Left hindlimb (tissue), 1 donor: ENCODE measurements at regions not wholly inside any gene's neighbourhood (a gene's known extent, or its start where the extent isn't known, plus 50 kb on each side); places are given as distances from the start of the nearest gene placed in this dataset.
"Not testable (repeated sequence)": the region's sequence is repeated elsewhere in the genome, so short reads cannot be mapped to it uniquely, and the experiment has no call there.

Experiments
- DNase-seq: peaks from one replicate; pipeline ENCODE4 v3.0.0-alpha.2; 2018

DNA sequence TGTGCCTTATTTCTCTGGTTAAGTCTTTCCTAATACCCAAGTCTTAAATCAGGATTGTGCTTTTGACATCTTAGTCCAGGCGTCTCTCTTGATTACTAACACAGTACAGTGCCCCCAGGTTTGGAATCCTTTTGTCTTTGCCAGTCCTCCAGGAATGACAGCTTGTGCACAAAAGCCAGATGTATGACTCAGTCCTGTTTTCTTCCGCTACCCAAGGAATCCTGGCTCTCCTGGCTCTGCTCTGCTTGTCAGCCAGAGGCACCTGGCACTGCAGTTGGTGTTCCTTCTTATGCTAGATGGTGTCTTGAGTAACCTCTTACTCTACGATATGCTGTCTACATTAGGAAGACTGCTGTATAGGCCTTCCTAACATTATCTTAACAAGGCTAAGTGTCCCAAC lies 728.2 kb upstream of the NECTIN3 start:
- no peak for DNase-seq

DNA sequence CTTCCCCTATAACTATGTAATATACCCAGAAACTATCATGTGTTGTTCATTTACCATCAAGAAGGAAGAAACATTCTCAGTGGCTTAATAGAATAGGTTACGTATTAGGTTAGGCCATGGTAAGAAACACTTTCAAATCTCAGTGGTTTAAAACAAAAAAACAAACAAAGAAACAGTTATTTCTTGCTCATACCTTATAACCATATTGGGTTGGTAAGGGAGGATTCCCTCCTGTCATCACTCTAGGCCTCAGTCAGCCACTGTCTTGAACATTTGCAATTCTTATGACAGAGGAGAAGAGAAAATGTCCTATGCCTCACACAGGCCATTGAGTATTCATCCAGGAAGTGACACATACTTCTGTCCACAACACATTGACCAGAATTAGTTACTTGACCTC lies 727.7 kb upstream of the NECTIN3 start:
- no peak for DNase-seq

DNA sequence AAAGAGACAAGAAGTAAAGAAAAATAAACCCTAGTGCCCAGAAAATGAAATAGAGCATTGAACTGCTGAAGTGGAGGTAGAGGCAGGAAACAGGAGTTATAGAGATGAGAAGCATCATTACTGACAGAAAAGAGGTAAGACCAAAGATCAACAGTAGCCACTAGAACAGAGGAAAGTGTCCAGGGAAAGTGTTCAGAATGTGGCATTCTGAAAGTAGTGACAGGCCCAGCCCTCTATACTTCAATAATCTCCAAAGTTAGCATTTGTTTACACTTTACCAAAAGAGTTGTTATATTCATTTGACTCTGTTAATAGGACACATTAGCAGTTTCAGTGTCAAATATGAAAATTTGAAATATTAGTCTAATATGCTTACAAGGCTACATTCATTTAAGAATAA lies 727.1 kb upstream of the NECTIN3 start:
- DNase-seq, result no peak

DNA sequence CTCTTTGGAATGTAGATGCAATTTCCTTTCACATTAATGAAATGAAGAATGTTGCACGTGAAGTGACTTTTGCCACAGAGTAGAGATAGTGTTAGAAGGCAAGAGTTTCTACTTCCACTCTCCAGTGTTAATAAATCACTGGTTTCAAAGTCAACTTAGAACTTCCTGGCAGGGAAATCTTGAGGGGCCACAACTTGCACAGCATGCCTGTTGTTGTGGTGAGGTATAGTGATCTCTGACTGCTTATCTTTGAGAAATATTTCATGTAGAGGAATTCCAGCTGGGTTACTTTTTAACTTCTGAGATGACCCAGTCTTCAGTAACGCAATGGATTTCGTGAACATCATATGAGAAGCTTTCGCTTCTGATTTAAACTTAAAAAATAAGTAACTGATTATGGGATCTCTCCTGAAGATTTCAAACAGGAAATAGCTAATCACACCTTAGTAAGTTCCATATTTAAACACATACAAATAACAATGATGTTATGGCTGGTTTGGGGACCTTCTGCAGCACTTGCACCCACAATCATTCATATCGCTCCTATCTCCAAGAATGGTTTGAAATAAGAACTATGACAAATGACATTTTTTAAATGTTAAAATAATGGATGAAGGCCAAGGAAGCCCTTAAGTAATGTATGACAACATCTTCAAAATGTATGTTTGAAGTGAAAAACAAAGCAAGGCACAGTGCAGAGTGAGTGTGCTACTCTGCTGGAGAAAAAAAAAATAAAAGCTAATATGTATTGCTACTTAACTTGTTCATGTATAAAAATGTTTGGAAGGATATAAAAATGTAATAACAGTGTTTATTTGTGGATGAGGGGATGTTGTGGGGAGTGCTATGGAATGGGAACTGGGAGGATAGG lies 726.5 kb upstream of the NECTIN3 start:
- no peak for DNase-seq

DNA sequence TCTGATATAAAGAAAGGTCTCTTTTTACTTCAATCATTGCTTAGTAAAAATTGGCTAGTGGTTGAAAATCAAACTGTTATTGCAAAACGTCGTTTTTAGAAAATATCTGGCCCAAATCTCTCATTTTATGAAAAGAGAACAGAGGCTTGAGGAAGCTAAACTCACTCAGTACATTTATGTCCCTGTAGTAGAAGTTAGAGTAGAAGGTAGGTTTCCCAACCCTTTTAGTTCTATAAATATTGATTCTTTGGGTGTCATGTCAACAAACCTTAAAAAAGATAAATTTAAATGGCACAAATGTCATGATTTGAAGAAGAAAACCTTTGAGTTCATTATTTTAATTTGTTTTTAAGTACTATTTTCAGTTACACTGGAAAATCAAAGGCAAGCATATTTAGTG lies 722.3 kb upstream of the NECTIN3 start:
- no peak for DNase-seq

DNA sequence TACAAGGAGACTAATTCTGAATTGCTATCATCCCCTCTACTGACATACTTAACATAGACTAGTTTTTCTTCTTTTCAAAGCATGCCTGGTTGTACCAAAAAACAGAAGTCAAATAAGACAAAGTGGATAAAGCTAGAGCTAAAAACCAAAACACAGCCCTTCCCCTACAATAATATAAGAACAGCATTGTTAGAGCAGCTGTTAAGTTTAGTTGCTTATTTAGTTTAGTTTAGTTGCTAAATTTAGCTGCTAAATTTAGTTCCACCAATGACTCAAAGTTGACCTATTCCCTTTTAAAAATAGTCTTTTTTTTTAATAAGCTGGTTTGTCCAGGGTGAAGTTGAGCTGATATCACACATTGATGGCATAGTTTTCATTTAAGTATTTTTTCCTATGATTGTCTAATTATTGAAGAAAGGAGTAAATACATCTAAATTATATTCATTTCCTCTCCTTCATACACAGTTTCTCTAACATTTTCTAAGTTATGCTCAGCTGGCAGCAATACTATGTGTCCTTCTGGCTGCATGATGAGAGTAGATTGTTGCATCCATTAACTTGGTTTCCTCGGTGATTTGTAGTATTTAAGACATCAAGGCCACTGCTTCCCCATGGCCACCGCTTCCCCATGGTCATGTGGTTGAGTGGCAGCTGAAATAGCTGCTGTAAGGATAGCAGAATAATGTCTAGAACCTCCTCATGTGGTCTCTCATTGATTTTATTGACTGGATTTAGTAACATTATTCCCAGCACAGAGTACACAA lies 718.6 kb upstream of the NECTIN3 start:
- no peak for DNase-seq

DNA sequence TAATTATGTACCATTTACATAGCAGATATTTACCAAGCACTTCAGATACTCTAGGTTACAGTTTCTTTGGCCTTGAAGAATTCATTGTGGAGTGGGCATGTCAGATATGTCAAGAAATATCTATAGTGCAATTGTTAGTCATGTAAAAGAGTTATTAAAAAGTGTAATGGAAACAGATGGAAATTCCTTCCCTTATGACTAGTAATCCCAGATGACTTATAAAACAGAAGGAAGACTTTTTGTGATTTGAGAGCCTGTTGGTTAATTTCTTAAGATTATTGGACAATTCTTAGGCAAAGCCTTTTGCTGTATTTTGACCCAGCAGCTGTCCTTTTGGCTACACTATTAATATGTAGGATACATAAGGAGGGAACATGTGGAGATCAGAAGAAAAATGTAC lies 708.9 kb upstream of the NECTIN3 start:
- DNase-seq, result no peak

DNA sequence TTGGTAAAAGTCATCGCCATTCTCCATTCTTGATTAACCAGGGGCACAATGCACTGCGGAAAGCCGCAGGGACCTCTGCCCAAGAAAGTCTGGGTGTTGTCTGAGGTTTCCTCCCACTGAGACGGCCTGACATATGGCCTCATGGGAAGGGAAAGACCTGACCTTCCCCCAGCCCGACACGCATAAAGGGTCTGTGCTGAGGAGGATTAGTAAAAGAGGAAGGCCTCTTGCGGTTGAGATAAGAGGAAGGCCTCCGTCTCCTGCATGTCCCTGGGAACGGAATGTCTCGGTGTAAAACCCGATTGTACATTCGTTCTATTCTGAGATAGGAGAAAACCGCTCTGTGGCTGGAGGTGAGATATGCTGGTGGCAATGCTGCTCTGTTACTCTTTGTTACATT lies 704.3 kb upstream of the NECTIN3 start:
- DNase-seq, result not testable (repeated sequence)

DNA sequence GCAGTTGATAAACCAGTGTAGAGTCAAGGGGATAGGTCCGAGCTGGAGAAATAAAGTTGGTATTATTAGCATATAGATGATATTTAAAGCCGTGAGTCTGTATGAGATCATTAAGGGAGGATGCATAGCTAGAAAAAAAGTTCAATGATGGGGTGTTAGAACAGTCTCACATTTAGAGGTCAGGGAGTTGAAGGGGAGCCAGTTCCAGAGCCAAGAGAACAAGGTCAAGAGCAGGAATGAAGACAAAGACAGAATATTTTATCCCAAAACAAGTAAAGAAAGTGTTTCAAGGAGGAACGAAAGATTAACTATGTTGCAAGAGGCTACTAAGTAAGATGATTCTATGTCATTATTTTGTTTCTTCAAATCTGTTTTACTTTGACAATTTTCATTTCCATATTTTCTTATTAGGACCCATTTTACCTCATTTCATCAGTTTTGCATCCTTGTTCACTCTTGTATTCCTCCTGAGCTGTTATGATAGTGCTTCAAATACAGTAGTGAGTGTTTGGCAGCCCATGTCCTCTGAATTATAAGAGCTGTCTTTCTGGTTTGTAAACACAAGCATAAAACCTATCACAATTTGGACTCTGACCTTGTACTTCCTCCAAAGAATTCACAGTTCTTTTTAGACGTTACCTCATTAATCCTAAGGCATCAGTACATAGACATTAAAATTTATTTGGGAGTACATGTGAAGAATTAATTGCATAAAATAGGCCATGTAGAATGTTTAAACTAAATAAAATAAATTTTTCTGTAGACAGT lies 695.7 kb upstream of the NECTIN3 start:
- no peak for DNase-seq

DNA sequence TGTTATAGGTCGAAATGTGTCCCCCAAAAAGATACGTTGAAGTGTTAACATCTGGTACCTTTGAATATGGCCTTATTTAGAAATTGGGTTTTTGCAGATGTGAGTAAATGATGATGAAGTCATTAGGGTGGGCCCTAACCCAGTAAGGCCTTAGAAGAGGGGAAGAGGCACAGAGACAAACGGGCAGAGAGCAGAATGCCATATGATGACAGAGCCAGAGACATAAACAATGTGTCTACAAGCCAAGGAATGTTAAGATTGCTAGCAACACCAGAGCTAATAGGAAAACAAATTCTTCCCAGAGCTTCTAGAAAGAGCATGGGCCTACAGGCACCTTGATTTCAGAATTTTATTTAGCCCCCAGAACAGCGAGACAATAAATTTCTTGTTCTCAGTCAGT lies 693.1 kb upstream of the NECTIN3 start:
- DNase-seq, result no peak

DNA sequence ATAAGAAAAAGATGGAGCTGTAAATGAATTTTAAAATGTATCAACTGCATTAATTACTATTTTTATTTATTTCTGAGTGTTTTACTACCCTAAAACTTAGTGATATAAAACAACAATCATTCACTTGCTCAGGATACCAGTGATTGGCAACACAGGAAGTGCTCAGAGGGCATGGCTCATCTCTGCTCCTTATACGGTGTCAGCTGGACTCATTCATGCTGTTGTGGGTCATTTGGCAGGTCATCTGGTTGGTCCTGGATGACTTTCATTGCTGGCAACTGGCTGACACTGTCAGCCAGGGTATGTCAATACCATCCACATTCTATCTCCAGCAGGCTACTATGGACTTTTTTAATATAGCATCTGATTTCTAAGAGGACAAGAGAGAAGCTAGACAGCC lies 689.6 kb upstream of the NECTIN3 start:
- no peak for DNase-seq

DNA sequence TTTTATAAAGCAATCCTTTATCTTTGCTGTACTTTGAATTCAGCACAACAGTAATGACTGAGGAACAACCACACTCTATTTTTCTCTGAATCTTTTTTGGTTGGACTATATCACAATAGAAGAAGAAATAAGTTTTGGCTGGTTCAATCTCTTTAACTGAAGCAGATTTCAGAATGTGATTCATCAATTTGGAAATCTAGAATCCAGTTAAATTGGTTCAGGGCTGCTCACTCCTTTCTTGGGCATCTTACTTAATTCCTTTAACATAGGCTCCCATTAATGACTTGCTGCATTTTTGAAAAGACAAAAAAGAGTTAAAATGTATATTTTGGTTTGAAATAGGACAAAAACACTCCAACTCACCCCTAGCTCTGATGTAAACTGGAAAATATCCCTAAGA lies 688.3 kb upstream of the NECTIN3 start:
- no peak for DNase-seq

DNA sequence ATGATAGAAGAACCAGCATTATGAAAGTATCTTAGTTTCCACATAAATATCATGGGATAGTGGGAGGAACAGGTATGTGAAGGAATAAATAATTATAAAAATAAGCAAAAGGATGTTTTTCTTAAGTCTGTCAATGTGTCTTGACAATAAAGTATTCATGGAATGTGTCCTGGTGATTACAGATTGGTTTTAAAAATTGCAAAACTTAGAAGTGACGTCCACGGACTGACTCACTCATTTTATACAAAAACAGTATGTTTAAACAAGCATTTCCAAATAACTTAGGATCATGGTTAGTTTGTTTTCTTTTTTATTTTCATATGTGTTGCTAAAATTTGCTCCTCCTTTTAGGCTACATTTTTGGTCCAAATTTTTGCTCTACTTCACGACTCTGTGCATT lies 687.0 kb upstream of the NECTIN3 start:
- no peak for DNase-seq

DNA sequence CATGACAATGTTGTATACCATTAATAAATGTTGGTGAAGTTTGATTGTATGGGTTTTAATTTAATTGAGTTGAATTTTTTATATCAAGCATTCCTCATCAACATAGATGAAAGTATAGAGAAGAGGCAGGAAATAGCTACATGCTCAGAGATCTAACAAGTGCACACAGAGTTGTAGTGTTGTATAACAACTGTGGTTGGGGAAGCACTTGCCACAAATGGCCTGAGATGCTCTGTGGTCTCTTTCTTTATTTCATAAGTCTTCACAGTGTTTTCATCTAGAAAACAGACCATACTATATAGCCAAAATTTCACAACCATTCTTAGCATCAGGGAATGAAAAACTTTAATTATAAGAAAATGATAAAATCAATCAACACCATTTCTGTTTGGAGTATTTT lies 682.6 kb upstream of the NECTIN3 start:
- DNase-seq, result no peak

DNA sequence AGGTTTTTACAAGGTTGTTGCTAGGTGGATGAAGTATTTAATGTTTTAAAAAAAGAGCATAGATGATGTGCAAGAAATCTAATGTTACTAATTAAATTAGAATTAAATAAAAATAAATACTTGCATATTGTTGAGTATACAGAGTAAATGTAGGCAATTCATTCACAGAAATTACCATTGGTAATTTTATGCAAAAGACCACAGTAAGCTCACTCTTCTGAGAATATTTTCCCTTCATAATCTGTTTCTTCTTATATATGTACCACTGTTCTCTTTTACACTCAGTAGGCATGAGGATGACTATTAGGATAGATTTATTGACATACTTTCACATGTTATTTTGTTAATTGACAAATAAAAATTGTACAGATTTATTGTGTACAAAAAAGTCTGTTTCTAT lies 681.2 kb upstream of the NECTIN3 start:
- DNase-seq, result no peak

DNA sequence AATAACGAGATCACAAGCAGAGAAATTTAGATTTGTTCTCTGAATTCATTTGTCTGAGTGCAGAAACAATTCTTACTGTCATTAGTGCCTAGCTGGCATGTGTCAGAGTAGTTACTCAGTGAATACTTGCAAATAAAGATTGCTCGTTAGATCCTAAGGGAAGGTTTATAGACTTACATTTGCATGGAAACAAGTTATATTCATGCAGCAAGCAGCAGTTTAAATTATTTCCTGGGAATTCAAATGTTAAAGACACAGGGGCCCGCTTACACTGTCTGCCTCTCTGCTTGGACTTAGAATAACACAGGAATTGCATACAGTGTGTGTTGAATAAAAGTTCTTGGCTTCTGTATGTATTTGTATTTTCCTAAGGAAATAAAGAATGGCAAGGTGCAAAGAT lies 680.6 kb upstream of the NECTIN3 start:
- no peak for DNase-seq

DNA sequence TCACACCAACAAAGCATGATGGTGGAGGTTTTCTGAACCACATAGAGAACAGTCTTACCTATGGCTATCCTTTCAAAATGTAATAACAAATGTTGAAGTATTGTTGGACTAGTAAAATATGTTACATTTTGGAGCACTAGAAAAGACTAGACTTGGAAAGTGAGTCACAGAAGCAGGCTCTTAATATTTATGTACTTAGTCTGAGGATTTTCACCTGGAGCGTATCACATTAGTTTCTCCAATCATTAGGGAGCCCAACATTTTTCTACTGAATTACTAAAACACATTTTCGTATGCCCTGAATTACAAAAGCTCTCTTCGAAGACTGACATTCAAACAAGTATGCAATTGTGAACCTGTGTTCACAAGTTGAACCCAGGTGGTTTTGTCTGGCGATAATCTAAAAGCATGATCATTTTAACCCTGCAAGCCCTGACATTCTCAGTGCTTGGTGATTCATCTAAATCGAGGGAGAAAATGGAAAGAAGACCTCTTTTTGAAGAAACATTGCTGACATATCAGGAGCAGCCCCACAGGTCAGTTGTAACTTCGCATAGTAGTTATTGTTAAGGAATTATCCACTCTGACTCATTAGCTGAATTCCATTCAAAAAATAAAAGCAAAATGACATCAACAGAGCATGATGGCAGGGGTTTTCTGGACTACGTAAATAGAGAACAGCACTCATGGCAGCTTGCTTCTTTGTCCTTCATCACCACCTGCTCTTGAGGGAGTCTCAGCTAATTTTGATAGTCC lies 679.8 kb upstream of the NECTIN3 start:
- no peak for DNase-seq

DNA sequence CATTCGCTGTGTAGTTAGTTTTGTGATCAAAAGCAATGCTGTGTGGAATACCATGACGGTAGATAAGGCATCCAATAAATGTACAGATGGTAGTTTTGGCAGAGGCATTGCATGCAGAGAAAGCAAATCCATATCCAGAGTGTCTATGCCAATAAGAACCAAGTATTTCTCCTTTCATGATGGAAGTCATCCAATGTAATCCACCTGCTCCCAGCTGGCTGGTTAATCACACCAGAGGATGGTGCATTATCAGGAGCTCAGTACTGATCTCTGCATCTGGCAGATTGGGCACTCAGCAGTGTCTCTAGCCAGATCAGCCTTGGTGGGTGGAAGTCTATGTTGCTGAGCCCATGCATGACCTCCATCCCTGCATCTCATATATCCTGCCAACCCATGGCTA lies 677.7 kb upstream of the NECTIN3 start:
- DNase-seq, result peak; percentile 33

DNA sequence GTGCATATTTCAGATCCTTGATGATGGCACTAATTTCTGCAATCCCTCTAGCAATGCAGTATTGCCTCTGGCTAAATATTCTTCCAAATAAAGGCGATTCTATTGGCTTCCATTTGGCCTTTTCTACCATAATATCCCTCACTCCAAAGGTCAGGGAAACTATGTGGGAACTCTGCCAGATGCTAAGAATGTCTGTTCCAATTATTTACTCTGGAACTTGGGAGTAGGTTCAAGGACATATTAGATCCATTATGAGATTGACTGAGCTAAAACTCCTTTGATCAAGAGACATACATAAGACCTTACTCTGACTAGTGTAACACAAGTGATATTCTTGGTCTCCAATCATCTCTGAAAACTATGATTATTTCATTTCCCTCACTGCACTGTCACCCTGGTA lies 674.5 kb upstream of the NECTIN3 start:
- no peak for DNase-seq

DNA sequence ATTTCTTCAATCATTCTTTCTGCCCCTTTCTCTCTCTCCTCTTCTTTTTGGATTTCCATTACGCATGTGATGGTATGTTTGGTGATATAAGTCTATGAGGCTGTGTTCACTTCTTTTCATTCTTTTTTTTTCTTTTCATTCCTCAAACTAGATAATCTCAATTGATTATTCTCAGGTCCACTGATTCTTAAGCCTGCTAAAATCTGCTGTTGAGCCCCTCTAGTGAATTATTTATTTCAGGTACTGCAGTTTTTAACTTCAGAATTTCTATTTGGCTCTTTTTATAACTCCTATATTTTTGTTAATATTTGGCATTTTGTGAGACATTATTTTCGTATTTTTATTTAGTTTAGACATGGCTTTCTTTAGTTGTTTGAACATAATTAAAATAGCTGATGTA lies 671.3 kb upstream of the NECTIN3 start:
- DNase-seq, result no peak

DNA sequence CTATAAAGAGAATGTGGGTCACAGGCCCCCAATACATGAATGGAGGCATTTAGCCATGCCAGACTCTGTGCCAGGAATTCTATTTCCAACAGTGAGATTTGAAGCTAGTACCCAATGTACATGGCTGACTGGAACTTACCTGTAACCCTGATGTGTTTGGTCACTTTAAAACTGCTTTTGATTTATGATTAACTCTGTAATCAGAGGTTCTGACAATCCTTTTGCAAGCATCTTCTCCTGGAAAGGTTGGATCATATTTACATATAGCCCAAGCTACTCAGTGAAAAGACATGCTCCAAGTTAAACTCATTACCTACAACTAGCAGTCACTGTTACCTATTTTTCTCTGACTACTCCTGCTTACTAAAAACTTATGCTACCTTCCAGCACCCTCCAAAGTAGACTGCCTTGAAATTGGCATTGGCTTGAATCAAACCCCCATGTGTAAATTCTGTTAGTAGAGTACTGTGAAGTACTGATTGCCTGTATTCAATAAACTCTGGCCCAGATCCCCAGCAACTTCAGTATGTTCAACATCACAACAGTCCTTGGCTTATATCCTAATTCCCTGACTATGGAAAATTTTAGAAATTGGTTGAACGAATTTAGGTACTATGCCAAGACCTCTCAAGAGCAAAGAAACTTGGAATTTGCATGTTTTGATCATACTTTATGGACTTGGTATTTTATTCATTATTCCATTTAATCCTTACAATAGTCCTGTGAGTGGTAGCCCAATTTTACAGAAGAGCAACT lies 665.6 kb upstream of the NECTIN3 start:
- no peak for DNase-seq

DNA sequence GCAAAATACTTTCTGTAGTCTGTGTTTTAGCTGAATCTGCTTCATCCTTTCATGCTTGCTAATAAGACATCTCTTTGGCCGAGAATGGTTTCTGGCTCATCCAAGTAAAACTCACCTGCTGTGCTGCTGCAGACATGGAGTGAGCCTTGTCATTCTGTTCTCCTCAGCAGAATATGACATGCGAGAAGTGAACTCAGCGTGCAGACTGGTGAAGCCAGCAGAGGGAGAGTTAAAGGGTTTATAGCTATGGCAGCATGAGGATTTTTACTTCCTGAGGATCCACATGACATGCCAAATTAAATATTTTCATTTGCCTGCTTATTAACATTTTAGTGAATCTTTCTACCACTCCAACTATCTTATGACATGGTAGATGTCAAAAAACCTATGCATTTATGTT lies 658.4 kb upstream of the NECTIN3 start:
- no peak for DNase-seq
